ENCODE measurements at regions not wholly inside any gene's neighbourhood (a gene's known extent, or its start where the extent isn't known, plus 50 kb on each side); places are given as distances from the start of the nearest gene placed in this dataset.

- Histone ChIP-seq H3K36me3 (ENCODE audit: control insufficient read depth in 2 of 2, extremely low read depth in 1 of 2, insufficient read depth in 2 of 2, low read length in 2 of 2) (no peaks in the 10 kb centered on the region), H3K79me2 (ENCODE audit: control insufficient read depth, insufficient read depth, low read length) (no peaks in the 10 kb centered on the region), H4K20me1 (replicated peaks; ENCODE audit: control insufficient read depth, extremely low read depth, insufficient read depth, low read length) (no peaks in the 10 kb centered on the region), H3K9me1 (replicated peaks; ENCODE audit: control insufficient read depth, extremely low read depth, insufficient read depth, low read length) (no peaks in the 10 kb centered on the region), H3K9ac (replicated peaks; ENCODE audit: extremely low read depth, insufficient read depth, low read length) (no peak overlapping the region), H2AFZ (ENCODE audit: low read depth, low read length) (no peak overlapping the region), H3K9me3 (replicated peaks; ENCODE audit: control insufficient read depth, insufficient read depth, low read length) (no peaks in the 10 kb centered on the region), H3K4me1 (ENCODE audit: control insufficient read depth, extremely low read depth, insufficient read depth, low read length) (no peaks in the 10 kb centered on the region), H3K4me3 (replicated peaks in 1 of 3; ENCODE audit: insufficient read depth in 1 of 3, low read depth in 1 of 3, low read length in 3 of 3) (no peak overlapping the region), H3K4me2 (ENCODE audit: insufficient read depth, low read length) (no peak overlapping the region), H3K27ac (ENCODE audit: insufficient read depth, low read depth, low read length) (no peak overlapping the region), H3K27me3 (ENCODE audit: control insufficient read depth in 2 of 2, insufficient read depth in 2 of 2, low read length in 2 of 2) (no peaks in the 10 kb centered on the region)
- POLR2A ChIA-PET = no interaction called here
- no TSS peak for BruUV-seq (replicated peaks)
- CTCF ChIA-PET = no interaction called here
- TF ChIP-seq GATA2 (IDR thresholded peaks at IDR 0.05; ENCODE audit: insufficient read depth, insufficient read length, low read depth, low read length) = no peak
- no peak for TF ChIP-seq EZH2 (IDR thresholded peaks at IDR 0.05; ENCODE audit: borderline replicate concordance, low read depth, low read length, severe bottlenecking)
- no peak for TF ChIP-seq FOS (IDR thresholded peaks at IDR 0.05; ENCODE audit: borderline replicate concordance, insufficient read depth, low read length)
- TF ChIP-seq POLR2AphosphoS5 (IDR thresholded peaks at IDR 0.05; ENCODE audit: insufficient read depth, low read depth, low read length) = no peak
- no peak for TF ChIP-seq MAX (IDR thresholded peaks at IDR 0.05; ENCODE audit: insufficient read depth, insufficient read length)
- no peak for TF ChIP-seq MYC (IDR thresholded peaks at IDR 0.05; ENCODE audit: low read depth, low read length)
- no peak for DNase-seq (ENCODE audit: low read depth, low spot score)
- intact Hi-C loops (cut with micrococcal nuclease) (no loop called here), dilution Hi-C loops (cut with MboI; ENCODE audit: extremely low pct_ligation_motif_present, low sequenced_read_pairs) (no loop called here)
- no peak for FAIRE-seq
These were observed 86.5 kb downstream of the RFC3 start for GRCh38 chr13:33904431-33904830.

GRCh38 chr13:33908116-33908515, 90.2 kb downstream of the RFC3 start:
- Histone ChIP-seq H3K79me2 (ENCODE audit: control insufficient read depth, insufficient read depth, low read length) (no peaks in the 10 kb centered on the region), H4K20me1 (replicated peaks; ENCODE audit: control insufficient read depth, extremely low read depth, insufficient read depth, low read length) (no peaks in the 10 kb centered on the region), H3K4me2 (ENCODE audit: insufficient read depth, low read length) (no peak overlapping the region), H3K4me1 (ENCODE audit: control insufficient read depth, extremely low read depth, insufficient read depth, low read length) (no peaks in the 10 kb centered on the region), H3K9ac (replicated peaks; ENCODE audit: extremely low read depth, insufficient read depth, low read length) (no peak overlapping the region), H3K27ac (ENCODE audit: insufficient read depth, low read depth, low read length) (no peak overlapping the region), H3K4me3 (replicated peaks in 1 of 3; ENCODE audit: insufficient read depth in 1 of 3, low read depth in 1 of 3, low read length in 3 of 3) (no peak overlapping the region), H3K9me1 (replicated peaks; ENCODE audit: control insufficient read depth, extremely low read depth, insufficient read depth, low read length) (no peaks in the 10 kb centered on the region), H3K36me3 (ENCODE audit: control insufficient read depth in 2 of 2, extremely low read depth in 1 of 2, insufficient read depth in 2 of 2, low read length in 2 of 2) (no peaks in the 10 kb centered on the region), H3K9me3 (replicated peaks; ENCODE audit: control insufficient read depth, insufficient read depth, low read length) (no peaks in the 10 kb centered on the region), H2AFZ (ENCODE audit: low read depth, low read length) (no peak overlapping the region), H3K27me3 (ENCODE audit: control insufficient read depth in 2 of 2, insufficient read depth in 2 of 2, low read length in 2 of 2) (no peaks in the 10 kb centered on the region)
- dilution Hi-C loops (cut with MboI; ENCODE audit: extremely low pct_ligation_motif_present, low sequenced_read_pairs) (no loop called here), intact Hi-C loops (cut with micrococcal nuclease) (no loop called here)
- no peak for DNase-seq (ENCODE audit: low read depth, low spot score)
- BruUV-seq (replicated peaks) = no TSS peak
- FAIRE-seq = no peak
- TF ChIP-seq JUN (IDR thresholded peaks at IDR 0.05; ENCODE audit: borderline replicate concordance, insufficient read depth, insufficient read length, low read depth) = no peak
- TF ChIP-seq POLR2A (IDR thresholded peaks at IDR 0.05; ENCODE audit: low read depth, low read length) = no peak
- ChIA-PET CTCF (interaction anchor here (1.0 kb wide), 1 partner anchor 40 kb away, joined by 3 read pairs; no protein-coding TSS in a partner anchor), POLR2A (no interaction called here)
